ES-I3 (cell line): ENCODE measurements at regions not wholly inside any gene's neighbourhood (a gene's known extent, or its start where the extent isn't known, plus 50 kb on each side); places are given as distances from the start of the nearest gene placed in this dataset.

Experiments used
- H3K36me3 ChIP-seq: 2 replicates; pipeline ENCODE4 v1.6.1; 2013; ENCODE audit warnings: mild to moderate bottlenecking, low read length, control low read depth, moderate library complexity; ENCODE audit not compliant: insufficient read depth
- H3K4me1 ChIP-seq: 2 replicates; pipeline ENCODE4 v1.6.1; 2013; ENCODE audit warnings: mild to moderate bottlenecking, control low read depth, low read length; ENCODE audit not compliant: insufficient read depth
- H3K9ac ChIP-seq: 2 replicates; pipeline ENCODE4 v1.6.1; 2013; ENCODE audit warnings: low read depth, mild to moderate bottlenecking, low read length, moderate library complexity
- H3K9me3 ChIP-seq: 2 replicates; pipeline ENCODE4 v1.6.1; 2013; ENCODE audit warnings: mild to moderate bottlenecking, low read length, moderate library complexity; ENCODE audit not compliant: control insufficient read depth, insufficient read depth

DNA sequence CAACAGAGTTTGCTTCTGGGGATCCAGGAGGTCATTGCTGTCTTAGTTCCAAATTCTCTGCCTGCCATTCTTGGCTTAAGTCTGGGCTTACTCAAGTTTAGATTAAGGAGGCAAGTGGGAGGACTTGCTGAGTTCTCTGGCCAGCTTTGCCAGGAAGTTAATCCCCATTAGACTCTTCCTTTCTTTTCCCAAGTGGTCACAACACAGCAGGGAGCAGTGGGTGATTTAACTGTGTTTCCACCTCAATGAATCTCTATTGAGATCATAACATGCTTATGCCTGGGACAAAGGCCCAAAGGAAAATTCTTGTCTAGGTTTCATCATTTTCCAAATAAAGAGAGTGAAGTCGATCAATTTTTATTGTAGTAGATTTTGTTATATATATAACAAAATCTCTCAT lies 1159.6 kb downstream of the SORCS3 start:
- Histone ChIP-seq H3K36me3 (no peaks in the 10 kb centered on the region), H3K4me1 (no peaks in the 10 kb centered on the region), H3K9ac (no peak overlapping the region), H3K9me3 (no peaks in the 10 kb centered on the region)

DNA sequence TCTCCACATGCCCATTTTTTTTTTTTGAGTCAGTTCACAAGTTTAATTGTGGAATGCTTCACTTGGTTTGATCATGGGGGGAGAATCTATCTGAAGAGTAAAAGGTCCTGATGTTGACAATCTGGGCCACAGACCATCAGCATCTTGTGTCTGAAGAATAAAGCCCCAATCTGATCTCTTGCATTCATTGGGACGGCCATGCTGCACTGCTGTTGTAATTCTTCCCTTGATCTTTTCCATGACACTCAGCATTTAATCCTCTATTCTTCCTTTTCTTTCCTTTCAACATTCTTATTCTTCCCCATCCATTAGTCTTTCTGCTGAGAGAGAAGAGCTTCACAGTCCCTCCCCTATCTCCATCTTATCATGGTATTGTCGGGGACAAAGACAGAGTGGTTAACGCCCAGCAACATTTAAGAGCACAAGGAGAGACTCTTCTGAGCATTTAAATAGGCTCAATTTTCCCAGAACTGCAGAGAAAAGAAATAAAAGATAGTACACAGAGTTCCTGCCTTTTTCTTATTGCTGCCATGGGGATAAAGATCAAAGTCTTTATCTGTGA lies 1157.3 kb downstream of the SORCS3 start:
- Histone ChIP-seq H3K36me3 (no peaks in the 10 kb centered on the region), H3K9ac (no peak overlapping the region), H3K4me1 (no peaks in the 10 kb centered on the region), H3K9me3 (no peaks in the 10 kb centered on the region)

DNA sequence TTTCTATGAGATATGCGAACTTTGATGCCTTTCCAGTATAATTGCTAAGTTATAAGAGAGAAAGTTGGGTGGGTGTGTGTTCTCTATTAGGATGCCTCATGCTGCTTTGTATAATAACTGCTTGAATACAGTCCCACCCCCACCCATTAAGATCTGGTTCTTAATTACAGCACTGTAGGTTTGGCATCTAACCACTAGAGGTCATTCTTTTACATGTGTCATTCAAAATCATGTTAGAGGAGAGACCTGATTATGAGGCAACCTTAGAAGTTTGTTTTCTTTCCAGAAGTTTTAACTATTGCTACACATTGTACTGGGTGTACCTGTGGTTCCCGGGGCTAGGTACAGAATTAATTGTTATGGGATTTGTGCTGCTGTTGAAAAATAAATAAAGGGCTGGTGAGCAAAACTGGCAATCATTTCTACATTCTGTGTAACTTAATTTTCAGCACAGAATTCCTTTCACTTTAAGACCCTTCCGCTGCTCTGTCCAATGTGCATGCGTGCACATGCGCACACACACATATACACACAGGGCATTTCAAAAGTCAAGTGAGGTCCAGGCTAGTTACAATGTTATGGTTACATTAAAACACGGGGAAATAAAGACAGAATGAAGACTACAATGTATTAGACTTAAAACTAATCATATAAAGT lies 1156.3 kb downstream of the SORCS3 start:
- H3K9me3 ChIP-seq = no peaks in the 10 kb centered on the region
- H3K36me3 ChIP-seq = no peaks in the 10 kb centered on the region
- no peaks in the 10 kb centered on the region for H3K4me1 ChIP-seq
- no peak overlapping the region for H3K9ac ChIP-seq

DNA sequence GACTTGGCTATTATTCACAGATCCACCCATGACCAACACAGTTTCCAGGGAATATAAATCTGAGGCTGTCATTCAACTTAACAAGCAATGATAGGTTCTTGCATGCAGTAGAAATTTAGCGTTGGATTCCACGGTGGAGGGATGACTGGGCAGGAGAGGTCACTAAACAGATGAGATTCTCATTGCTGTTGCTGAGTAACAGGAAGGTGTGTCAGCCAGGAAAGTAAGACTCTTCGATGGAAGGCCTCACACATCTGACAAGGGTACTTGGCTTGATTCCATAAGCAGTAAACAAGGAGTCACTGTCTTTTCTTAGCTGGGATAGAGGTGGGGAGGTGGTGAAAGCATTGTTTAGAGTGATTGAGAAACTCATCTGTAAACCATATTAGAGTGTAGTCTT lies 1152.0 kb downstream of the SORCS3 start:
- Histone ChIP-seq H3K9ac (no peak overlapping the region), H3K4me1 (no peaks in the 10 kb centered on the region), H3K36me3 (no peaks in the 10 kb centered on the region), H3K9me3 (no peaks in the 10 kb centered on the region)

DNA sequence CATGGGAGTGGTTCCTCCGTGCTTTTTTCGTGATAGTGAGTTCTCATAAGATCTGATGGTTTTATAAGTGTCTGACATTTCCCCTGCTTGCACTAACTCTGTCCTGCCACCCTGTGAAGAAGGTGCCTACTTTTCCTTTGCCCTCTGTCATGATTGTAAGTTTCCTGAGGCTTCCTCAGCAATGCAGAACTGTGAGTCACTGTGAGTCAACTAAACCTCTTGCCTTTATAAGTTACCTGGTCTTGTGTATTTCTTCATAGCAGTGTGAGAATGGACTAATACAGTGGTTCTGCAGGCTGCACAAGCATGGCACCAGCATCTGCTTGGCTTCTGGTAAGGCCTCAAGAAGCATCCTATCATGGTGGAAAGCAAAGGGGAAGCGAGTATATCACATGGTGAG lies 1144.6 kb downstream of the SORCS3 start:
- H3K9ac ChIP-seq = no peak overlapping the region
- H3K9me3 ChIP-seq = peaks cover 5% of the 10 kb centered on the region; the same call in 1 of the 2 replicates
- H3K4me1 ChIP-seq = no peaks in the 10 kb centered on the region
- H3K36me3 ChIP-seq = no peaks in the 10 kb centered on the region

DNA sequence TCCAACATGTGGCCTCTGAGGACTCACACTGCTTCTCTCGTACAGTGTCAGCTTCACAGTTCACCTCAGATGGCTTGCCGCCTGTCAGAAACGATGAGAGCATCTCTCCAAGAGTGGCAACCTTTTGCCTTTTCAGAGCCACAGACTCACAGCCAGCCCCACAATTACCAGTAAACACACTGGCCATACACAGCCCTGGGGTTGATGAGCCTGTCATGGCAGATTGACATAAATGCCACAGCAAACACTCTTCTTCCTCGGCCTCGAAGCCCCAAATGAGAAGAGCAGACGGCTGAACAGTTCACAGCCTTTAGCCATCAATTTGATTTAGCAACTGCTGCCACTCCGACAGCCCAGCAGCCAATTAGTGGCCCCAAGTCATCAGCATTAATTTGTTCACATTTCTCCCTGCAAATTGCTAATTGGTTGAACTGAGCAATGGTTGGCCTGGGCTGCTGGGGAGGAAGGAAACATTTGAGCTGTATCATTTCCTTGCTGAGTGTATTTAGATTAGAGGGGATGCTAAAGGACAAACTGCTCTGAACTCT lies 1142.9 kb downstream of the SORCS3 start:
- Histone ChIP-seq H3K36me3 (no peaks in the 10 kb centered on the region), H3K9me3 (peaks cover 5% of the 10 kb centered on the region; the same call in 1 of the 2 replicates), H3K9ac (no peak overlapping the region), H3K4me1 (no peaks in the 10 kb centered on the region)

DNA sequence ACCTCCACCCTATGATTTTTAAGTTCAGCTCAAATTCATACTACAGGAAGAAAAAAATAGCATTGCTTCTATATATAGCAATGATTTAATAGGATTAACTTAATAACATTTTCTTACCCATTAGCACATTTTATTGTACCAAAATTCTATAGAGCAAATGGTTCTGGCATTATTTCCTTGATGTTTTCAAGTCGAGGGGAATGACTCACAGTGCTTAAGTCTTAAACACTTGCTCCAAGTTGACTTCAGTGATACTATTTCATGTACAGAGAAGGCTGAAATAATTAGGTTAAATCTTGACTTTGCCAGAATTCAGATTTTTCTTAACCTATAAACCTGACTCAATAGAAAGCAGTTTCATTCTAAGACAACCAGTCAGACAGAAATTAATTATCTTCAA lies 1133.8 kb downstream of the SORCS3 start:
- Histone ChIP-seq H3K9me3 (no peaks in the 10 kb centered on the region), H3K4me1 (no peaks in the 10 kb centered on the region), H3K36me3 (no peaks in the 10 kb centered on the region), H3K9ac (no peak overlapping the region)

DNA sequence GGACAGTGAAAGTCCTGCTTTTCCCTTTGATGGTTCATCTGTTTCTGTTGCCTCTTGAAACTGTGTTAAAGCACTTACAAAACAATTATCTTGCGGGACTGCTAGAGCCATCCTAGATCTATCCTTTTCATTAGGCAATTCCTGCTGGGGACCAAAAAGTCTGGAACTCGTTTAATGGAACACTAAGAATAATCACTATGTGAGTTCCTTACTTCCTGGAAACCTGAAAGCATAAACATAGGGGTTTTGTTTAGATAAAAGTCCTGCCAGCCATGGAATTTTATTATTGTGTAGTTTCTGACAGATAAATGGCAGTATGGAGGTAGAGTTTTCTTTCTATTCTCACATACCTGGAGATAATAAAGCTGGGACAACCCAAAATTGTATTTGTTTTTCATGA lies 1133.3 kb downstream of the SORCS3 start:
- Histone ChIP-seq H3K4me1 (no peaks in the 10 kb centered on the region; the same call in 1 of the 2 replicates), H3K36me3 (no peaks in the 10 kb centered on the region), H3K9ac (no peak overlapping the region), H3K9me3 (no peaks in the 10 kb centered on the region)

DNA sequence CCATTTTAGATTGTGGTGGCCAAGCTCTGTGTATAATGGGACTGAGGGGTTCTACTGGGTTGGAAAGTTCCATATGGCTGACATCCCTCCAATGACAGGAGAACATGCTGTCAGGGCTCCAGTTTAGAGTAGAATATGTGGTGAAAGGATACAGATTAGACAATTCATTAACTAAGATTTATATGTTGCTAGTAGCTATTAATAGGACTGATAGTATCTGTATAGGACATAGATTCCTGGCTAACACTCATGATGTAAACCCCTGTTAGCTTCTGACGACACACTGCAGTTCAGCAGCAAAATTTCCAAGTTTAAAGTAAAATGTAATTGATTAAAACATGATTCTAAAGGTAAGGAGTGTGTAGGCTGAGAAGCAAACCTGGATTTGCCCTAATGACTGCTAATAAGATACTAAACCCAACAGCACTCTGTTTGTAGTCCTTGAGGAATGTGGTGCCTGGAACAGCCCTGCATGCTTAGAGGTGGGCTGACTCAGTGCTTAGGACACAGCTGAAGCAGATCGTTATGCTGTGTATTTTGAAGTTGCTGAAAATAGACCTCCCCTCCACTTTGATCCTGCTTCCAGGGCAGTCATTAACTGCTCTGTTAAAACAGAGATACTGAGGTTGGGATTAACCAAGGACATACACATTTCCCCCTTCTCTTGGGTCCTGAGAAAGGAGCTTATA lies 1129.6 kb downstream of the SORCS3 start:
- no peaks in the 10 kb centered on the region; the same call in 1 of the 2 replicates for H3K4me1 ChIP-seq
- no peak overlapping the region for H3K9ac ChIP-seq
- H3K9me3 ChIP-seq = no peaks in the 10 kb centered on the region
- no peaks in the 10 kb centered on the region for H3K36me3 ChIP-seq

DNA sequence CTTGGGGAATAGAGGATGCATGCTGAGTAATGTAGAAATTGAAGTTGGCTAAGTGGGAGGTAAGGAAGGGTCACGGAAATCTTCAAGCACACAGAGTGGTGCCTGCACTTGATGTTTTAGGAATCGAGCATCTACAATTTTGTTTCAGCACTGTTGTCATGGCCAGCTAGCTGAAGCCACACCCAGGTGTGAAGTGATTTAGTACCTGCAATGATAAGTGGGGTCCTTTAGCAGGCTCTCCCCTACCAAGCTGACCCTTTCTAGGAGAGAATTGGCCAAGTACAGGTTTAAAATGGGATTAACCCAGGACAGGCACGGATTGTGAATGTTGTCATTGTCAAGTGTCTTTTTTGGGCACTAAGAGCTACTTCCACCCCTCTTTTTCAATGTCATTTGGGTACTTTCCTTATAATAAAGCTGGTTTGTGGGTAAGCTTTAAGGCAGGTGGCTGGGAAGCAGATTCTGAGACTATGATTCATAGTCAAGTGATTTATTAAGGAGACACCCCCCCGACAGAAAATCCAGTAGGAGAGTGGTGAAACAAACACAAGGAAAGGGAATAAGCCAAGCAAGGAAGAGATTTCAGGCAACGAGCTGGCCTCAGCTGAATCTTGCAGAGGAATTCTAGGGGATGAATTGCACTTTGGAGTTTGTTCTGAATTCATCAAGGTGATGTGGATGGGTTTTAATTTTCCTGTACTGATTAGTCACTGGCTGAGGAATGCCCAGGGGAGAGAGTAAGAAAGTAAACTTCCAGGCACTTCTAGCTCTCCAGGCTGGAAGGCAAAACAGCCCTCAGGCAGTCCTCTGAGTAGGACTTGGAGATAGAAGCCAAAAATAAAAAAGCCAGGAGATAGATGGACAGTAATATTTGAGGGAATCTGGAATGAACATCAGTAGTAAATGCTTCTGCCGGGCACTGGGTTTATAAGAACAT lies 1128.4 kb downstream of the SORCS3 start:
- H3K4me1 ChIP-seq = no peaks in the 10 kb centered on the region; the same call in 1 of the 2 replicates
- no peaks in the 10 kb centered on the region for H3K36me3 ChIP-seq
- H3K9ac ChIP-seq = no peak overlapping the region
- no peaks in the 10 kb centered on the region for H3K9me3 ChIP-seq

DNA sequence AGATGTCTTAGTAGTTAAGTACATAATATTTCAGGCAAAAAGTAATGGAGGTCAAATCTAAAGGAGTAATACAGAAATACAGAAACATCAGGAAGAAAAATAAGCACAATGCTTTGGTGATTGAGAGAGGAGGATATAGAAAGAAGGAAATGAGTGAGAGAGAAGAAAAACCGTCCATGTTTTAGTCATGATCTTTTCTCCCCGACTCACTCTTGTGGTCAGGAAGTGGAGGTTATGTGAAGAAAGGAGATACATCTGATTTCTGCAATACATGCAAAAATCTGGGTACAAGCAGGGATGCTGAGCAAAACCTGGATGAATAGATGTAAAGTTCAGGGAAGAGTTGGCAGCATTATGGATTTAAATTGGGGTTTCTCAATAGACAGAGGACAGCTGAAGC lies 1122.5 kb downstream of the SORCS3 start:
- H3K9ac ChIP-seq = no peak overlapping the region
- no peaks in the 10 kb centered on the region for H3K9me3 ChIP-seq
- H3K36me3 ChIP-seq = no peaks in the 10 kb centered on the region
- 0 out of 2 replicates have a peak, but pooled peaks cover 3% of the 10 kb centered on the region for H3K4me1 ChIP-seq

DNA sequence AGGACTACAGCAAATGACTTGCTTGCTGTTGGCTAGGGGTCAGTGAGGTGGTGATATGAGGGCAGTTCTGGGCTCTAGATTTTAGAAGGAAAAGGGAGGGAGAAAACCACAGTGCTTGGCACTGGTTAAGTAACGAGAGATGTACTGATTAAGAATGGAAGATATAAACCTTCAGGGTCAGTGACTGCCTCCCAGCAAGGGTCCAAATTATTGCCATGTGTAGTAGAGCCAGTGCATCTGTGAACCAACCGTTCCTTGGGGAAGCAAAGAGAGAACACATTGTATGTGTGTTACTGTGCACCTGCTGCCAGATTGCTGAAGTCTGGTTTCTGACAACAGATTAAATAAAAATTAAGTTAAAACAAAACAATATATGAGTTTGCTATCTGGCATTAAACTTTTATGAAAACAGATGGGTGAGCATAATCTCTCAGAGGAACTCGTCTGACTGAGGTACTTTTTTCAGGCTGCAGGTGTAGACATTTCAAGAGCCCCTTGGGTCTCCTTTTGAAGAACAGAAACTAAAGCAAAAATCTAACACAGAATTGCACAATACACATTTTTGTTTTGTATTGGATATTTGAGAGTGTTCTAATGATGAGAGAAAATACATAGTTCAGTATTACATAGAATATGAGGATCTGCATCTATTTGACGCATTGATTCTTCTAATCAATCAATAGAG lies 1120.6 kb downstream of the SORCS3 start:
- Histone ChIP-seq H3K9ac (no peak overlapping the region), H3K9me3 (no peaks in the 10 kb centered on the region), H3K4me1 (0 out of 2 replicates have a peak, but pooled peaks cover 3% of the 10 kb centered on the region), H3K36me3 (no peaks in the 10 kb centered on the region)

DNA sequence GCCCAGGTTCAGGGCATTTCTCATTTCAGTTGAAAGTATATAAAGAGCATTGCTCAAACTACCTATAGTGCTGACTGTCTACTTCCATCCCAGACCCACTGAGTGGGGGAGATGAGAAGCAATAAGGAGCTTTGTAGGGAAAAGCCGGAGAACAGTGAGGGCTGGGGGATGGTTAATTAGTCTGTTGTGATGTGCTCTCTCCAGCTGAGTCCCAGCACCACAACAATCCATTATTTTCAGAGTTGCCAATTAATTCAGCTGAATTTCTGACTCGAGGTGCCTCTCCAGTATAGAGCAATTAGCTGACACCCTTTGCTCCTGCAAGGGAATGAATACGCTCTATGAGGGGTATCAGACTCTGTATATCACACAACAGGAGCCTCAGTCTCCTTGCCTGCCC lies 1118.6 kb downstream of the SORCS3 start:
- no peak overlapping the region for H3K9ac ChIP-seq
- no peaks in the 10 kb centered on the region for H3K9me3 ChIP-seq
- no peaks in the 10 kb centered on the region for H3K36me3 ChIP-seq
- H3K4me1 ChIP-seq = 0 out of 2 replicates have a peak, but pooled peaks cover 3% of the 10 kb centered on the region
